Stimulated activated CD4-positive, alpha-beta T cell treated with anti-CD3 and anti-CD28 coated beads, Interleukin-15, amount 100 ng/mL, for 48 hours (primary cell): ENCODE measurements at regions not wholly inside any gene's neighbourhood (a gene's known extent, or its start where the extent isn't known, plus 50 kb on each side); places are given as distances from the start of the nearest gene placed in this dataset.

Experiments used
- DNase-seq, 2 donors: peaks; one replicate each; pipeline ENCODE4 v3.0.0-alpha.2; 2020; ENCODE audit warnings: low read depth in 2 of 2

DNA sequence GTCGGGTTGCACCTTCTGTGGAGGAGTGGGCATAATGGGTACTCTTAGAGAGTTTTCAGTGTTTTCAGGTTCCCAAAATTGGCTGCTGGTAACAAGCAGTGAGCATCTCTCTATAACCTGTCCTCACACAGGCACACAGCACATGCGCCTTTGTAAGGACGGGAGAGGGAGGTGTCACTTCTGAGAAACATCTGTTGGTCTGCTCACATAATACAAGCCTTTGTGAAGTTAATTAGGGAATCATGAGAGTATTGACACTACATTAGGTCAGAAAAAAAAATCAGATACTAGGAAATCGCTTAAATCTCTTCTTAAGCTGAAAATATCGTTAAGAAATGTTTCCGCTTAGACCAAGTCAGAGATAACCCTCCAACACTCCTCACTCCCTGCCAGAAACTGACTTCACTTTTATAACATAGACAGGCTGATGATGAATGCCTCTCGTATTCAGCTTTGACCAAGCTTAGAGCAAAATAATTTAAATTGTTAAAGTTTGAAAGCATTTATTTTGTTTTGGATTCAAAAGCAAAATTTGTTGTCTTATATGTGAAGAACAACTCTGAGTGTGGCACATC is 769.7 kb downstream of the TNS3 start:
- DNase-seq: no peak

DNA sequence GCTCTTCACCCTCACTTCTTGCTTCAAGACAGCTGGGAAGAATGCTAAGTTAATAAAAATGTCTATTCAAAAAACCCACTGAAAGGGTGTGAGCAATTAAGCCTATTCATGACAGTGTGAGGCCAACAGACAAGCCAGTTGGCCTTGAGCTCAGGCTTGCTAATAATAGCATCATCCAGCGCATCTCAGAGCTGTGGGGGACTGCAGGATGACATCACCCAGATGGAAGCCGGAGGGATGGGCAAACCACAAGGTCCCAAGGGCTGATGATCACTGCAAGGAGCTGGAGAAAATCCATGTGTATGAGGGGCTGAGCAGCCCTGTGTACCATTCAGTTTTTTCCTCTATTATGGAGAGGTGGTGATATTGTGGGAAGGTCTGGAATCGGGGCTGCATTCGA is 770.4 kb downstream of the TNS3 start:
- no peak for DNase-seq

DNA sequence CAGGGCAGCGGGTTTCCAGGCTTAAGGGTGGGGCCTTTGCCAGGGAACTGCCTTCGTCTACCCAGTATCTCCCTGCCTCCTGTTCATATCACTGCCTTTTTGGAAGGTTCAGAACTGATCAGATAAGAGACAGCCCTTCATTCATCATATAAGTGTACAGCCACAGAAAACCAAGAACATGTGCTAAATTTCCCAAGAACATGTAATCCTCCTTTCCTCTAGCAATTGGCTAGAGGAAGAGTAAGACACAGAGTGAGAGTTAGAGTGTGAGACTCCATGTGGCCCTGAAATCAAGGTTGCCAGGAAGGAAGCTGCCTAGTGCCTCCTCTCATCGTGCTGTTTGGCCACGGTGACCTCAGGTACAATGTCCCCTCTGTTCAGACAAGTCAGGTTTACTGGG is 770.9 kb downstream of the TNS3 start:
- DNase-seq: no peak

DNA sequence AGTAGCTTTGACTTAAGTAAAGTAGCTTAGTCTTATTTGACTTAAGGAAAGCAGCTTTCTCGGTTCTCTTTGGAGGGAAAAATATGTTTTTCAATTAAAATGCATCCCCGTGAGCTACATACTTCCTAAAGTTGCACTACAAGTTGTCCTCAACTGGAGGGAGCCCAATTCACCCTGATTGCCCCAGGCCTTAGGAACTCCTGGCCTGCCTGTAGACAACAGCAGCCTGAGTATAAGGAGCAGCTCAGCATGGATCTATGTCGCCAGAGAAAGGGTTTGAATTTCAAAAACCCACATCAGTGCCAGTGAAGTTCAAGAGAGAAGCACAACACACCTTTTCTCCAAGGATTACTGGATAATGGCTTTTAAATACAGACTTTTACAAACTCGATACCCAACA is 772.0 kb downstream of the TNS3 start:
- DNase-seq: no peak

DNA sequence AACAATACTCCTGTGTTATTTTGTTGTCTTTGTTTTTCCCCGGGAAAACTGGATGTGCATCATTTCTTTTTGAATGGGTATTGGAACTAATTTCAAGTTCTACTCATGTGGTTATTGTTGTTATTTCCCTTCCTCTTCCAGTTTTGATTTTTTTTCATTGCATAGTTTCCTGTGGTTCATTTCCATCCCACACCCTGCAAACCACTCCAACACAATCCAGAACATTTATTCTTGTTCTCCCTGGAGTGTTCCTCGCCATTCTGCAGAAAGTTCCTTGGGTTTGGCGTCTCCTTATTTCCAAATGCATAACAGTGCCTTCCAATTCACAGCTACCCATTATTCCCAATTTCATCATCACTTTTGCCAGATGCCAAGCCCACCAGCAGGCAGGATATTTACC is 775.1 kb downstream of the TNS3 start:
- no peak for DNase-seq

DNA sequence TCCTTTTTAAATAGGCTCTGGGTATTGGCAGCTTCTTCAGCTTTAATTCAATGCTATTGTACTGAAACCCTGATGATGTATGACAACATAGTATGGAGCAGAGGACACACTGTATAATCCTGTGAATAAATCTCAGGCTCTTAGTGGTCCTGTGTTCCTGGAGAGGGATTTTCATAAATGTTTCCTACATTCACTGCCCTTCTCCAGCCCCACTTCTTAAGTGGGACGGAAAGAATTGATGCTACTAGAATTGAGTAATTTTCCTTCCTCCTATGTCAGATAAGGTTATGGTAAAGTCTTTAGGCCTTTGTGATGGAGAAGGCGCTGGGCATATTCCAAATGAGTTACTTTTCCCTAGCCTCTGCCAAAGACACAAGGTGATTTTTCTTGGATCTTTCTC is 779.4 kb downstream of the TNS3 start:
- DNase-seq: no peak

DNA sequence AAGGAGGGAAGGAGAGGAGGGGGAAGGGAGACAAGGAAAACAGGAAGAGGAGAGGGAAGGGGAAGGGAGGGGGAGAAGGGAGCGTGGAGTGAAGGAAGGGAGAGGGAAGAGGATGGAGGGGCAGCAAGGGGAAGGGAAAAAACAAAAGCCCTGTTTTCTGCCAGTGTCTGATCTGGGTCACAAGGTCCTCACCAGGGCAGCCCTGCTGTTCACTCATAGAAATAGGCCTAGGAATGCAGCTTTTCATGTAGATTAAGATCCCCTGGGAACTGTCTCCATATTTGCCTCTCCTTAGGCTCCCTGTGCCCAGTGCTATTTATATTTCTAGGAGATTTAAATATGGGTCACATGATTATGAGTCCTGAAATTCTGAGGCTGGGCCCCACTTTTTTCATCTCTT is 790.7 kb downstream of the TNS3 start:
- no peak for DNase-seq

DNA sequence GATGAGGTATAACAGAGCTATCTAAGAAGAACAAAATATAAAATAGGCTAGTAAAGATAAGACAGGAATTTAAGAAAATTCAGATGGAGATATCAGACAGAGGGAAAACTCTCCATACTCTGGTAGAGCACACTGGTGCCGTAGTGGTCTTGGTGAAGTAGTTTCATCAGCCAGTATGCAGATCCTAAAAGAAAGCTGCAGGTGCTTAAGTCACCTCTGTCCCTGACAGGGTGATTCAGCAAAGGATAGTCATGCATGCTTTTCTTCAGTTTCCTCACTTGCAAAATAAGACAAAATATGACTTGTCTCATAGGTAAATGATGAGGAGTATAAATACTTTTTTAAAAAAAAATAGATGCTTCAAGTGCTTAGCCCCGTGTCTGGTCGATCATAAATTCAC is 794.9 kb downstream of the TNS3 start:
- no peak for DNase-seq

DNA sequence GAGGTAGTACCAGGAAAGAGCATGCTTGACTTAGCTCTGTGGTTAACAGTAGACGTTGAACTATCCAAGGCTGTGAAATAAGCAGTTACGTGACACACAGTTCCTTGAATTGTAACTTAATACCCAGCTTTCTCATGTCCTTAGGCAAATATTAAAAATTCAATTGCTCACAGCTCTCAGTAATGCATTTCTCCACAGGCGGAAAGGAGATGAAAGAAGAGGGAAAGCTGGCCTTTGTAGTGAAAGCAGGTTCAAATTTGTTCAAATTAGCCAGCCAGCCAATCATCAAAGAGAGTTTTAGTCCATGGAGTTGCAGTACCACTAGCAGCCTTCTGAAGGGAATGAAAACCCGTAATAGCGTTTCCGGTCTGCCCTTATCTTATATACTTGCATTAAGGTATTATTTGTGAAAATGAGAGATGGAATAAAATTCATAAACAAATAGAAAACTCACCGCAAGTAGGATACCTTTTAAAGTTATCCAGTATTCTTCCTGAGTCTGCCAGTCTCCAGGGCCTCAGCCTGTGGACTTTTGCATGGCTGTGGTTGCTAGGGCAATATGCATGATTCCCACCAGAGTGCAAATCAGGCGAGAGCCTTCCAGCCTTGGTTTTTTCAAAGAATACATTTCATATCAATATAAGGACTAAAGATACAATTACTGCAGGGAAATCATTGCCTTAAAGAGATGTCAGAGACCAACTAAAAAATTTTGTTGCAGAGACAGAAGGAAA is 795.5 kb downstream of the TNS3 start:
- no peak for DNase-seq

DNA sequence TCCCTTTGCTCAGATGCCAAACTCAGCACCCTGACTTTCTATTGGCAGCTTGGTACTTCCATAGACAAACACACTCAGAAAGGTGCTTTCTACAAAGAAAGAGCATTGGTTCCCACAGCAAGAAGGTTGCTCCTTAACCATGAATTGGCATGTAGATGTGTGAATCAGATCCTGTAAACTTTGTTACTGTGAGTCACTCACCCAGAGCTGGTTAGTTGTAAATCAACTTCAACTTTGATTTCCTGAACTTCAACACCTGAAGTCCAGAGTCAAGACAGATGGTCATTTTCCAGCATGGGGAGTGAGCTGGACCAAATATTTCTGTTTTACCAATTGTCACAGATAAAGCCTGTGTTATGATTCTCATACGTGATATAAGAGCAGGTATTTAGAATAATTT is 797.2 kb downstream of the TNS3 start:
- DNase-seq: no peak

DNA sequence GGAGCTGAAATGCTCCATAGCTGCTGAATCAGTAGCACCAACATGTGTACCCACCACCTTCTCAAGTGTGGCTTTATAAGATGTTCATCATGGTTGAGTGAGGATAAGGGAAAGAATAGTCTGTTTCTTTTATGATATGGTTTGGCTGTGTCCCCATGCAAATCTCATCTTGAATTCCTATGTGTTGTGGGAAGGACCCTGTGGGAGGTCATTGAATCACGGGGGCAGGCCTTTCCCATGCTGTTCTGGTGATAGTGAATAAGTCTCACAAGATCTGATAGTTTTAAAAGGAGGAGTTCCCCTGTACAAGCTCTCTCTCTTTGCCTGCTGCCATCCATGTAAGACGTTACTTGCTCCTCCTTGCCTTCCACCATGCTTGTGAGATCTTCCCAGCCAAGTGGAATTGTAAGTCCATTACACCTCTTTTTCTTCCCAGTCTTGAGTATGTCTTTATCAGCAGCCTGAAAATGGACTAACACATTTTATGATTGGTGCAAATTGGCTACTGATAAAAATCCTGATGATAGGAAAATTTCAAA is 799.9 kb downstream of the TNS3 start:
- no peak for DNase-seq

DNA sequence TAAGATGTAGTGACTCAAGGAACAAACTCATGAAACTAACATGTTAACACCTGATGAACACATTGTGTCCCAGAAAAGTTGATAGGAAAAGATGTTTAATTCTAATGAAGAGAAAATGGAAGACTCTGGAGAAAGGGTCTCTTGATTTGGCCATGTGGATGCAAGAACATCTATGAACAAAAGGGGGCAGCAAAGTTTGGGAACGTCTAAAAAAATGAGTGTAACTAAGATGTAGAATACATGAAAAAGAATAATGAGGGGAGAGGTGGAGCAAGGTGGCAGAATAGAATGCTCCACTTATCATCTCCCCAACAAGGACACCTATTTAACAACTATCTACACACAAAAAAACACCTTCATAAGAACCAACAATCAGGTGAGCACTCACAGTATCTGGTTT is 805.1 kb downstream of the TNS3 start:
- no peak for DNase-seq

DNA sequence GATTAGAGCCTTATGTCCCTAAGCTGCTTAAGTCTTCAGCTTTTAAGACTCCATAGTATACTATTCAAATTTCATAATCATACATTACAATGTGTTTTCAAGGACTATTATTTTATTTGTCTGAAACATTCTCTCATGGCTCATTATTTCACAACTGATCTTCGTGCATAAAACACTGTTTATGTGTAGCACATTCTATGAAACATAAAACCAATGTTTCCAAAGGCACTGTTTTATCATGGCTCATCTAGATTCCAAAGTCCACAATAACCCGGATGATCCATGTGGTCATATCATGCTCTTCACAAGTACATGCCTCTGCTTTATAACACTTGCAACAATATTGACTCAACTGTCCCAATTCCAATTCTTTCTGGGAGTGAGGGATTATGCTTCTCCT is 806.1 kb downstream of the TNS3 start:
- DNase-seq: no peak

DNA sequence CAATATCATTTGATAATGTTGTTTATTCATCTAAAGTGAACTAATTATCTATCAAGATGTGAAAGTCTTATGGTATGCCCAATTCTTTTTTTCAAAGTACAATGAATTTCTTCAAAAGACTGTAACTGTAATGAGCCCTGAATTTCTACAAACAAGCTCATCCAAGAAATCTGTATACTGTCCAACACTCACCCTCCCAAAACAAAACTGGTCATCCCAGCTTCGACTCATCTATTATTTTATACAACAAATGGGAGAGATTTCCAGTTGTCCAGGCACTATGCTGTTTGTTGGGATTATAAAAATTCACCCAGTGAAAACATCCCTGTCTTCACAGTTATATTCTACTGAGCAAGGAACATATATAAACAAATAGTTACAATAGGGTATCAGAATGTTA is 806.9 kb downstream of the TNS3 start:
- no peak for DNase-seq

DNA sequence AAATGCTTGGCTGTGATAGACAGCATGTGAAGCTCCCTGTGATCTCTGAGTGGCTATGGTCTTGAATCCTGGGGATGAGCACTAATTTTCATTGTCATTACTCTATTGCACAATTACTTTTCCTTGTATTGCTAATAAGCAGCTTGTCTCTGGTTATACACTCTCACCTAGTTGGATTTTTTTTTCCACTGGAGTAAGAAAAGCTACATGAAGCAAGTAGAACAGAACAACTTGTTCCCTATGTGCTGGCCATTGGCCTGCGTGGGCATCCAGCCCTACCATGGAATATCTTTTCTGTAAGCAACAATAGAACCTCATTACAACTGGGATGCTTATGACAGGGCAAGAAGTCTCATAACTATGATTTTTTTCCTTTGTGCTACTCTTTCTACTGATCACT is 807.4 kb downstream of the TNS3 start:
- DNase-seq: no peak

DNA sequence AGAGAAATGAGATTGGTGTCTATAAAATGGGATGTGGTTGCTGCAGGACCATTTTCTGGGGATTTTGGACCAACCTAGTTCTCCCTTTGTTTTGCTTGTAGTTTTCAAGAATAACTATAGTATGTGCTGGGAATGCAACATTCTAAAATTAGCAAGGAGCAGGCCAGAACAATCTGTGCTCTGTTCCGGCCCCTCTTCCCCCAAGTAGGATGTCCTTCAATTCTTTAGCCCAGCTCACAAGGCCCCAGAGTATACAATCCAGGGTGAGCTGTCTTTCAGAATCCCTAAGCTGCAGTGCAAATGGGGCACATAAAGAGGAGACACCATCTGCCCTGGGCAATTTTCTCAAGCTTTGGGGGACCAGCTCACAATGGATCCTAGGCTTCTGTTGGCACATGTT is 809.1 kb downstream of the TNS3 start:
- DNase-seq: no peak

DNA sequence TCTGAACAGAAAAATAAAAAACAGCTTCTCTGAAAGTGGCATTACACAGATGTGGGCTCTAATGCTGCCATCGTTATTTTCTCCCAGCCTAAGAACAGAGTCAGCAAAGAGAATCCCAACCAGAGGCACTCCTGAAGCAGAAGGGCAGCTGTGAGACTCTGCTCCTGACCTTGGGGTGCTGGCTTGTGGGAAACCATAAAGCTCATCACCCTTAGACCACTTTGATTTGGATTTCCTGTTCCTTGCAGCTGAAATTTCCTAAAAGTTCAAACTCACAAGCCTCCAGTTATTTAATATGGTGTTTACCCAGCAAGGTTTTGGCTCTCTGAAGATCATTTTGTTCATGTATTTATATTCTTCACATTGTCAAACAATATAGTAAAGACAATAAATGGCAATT is 814.8 kb downstream of the TNS3 start:
- no peak for DNase-seq

DNA sequence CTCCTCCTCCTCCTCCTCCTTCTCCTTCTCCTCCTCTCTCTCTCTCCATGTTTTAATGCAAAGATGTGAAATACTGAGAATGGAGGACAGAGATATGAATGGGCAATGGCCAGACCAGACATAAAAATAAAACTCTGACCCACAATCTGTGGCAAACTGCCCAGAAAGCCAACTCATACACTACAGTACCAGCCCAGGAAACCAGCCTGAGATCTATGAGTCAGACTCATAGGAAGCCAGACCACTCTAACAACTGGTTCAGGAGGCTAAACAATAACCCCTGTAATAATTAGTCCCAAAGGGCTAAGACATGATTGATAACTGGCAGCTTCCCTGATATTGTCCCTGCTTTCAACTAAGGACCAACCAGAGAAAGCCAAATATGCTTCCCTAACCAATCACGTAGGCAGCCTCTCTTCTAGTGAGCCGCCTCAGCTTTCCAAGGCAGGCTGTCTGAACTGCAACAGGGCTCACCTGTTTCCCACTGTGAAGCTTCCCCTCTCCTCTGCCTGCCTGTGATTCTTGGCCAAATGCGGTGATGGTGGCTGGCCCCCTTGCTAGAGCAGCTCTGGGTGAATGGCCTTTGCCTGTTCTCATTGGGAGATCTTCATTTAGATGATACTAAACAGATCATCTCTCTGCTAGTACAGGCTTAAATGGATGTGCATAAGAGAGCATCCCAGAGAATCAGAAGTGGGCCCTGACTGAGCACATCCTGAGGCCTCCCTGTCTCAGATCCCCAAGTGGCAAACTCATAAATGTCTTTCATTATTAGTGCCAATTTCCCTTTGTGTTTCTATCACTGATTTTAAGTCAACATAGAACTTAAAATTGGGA is 817.6 kb downstream of the TNS3 start:
- DNase-seq: no peak

DNA sequence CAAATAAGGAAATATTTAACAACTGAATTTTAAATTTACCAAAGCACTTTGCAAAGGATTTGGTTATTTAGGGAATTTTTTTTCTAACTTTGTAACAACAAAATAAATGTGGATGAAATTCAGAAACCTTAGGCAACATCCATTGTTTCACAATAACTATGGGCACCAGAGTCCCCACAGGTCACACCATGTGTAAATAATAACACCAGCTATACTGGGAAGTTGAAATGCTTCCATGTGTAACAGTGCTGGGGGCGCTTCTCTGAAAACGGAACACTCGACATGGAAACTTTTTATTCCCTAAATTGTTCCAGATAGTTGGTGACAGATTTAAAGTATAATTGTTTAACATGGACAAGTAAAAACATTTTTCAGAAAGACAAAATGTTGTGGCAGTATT is 818.6 kb downstream of the TNS3 start:
- no peak for DNase-seq

DNA sequence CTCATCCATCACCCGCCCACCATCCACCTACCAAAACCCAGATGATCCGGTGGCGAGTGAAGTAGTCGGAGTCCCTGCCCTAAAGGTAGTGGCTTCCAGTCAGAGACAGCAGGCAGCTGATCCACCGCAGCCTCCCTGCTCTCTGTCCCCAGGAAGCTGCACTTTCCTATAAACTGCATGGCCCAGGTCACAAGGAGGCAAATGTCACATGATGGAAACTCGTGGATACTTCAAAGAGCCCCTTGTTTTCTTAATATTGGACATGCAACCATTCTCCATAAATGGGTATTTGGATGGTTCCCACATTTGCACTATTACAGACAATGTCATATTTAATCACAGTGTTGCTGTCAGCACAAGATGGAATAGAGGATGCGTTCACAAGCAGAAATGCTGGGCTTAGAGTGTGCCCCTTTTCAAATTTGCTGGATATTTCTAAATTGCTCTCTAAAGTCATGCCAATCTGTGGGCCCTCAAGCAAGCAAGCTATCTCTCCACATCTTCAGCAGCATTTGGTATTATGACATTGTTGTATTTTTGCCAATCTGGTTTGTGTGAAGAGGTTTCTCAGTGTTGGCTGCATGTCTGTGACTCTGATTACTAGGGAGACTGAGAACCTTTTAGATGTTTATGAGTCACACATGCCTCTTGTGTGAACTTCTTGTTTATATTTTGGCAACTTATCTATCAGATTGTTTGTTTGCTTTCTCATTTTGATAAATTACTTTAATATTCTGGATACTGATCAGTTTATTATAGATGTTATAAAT is 822.0 kb downstream of the TNS3 start:
- DNase-seq: no peak

DNA sequence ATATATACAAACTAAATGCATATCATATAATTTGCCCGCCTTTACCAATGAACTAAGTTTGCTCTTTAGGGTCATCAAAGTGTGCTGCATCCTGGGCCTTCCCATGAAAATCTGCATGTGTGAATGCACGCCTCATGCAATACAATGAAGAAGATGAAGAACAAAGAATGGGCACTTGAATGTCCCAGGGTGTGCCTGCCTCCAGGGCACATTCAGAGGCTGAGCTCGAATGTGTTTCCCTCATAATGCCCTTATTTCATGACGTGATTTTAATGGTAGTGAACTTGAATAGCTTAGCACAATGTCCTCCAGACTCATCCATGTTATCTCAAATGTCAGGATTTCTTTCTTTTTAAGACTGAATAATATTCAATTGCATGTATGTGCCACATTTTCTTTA is 824.9 kb downstream of the TNS3 start:
- DNase-seq: no peak

DNA sequence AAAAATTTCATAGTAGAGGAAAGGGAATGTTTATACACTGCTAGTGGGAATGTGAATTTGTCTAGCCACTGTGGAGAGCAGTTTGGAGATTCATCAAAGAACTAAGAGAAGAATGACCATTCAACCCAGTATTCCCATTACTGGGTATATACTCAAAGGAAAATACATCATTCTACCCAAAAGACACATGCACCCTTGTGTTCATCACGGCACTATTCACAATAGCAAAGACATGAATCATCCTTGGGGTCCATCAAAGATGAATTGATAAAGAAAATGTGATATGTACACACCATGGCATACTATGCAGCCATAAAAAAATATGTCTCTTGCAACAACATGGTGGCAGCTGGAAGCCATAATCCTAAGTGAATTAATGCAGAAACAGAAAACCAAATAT is 825.7 kb downstream of the TNS3 start:
- DNase-seq: no peak
